LNCAP (cell line): ENCODE measurements at regions not wholly inside any gene's neighbourhood (a gene's known extent, or its start where the extent isn't known, plus 50 kb on each side); places are given as distances from the start of the nearest gene placed in this dataset.

Experiments used
- CTCF ChIP-seq: fragments of 450-650 bp; IDR thresholded peaks from 2 replicates; pipeline ENCODE4 v1.5.1; 2017; ENCODE audit warnings: mild to moderate bottlenecking

- no peak for TF ChIP-seq CTCF
Measured at GRCh38 chr10:78820007-78820362, 248.8 kb upstream of the ZMIZ1 start.

- no peak for TF ChIP-seq CTCF
Measured at GRCh38 chr10:78821052-78821451, 247.7 kb upstream of the ZMIZ1 start.

- no peak for TF ChIP-seq CTCF
Measured at GRCh38 chr10:78828647-78829539, 239.9 kb upstream of the ZMIZ1 start.

- TF ChIP-seq CTCF, result no peak
Measured at GRCh38 chr10:78829565-78829964, 239.2 kb upstream of the ZMIZ1 start.

GRCh38 chr10:78830062-78830975 is 238.4 kb upstream of the ZMIZ1 start:
- no peak for TF ChIP-seq CTCF

- no peak for TF ChIP-seq CTCF
Measured at GRCh38 chr10:78830976-78831375, 237.8 kb upstream of the ZMIZ1 start.

GRCh38 chr10:78831461-78831860 is 237.3 kb upstream of the ZMIZ1 start:
- TF ChIP-seq CTCF, result no peak
